GM12878 (cell line): ENCODE measurements at regions not wholly inside any gene's neighbourhood (a gene's known extent, or its start where the extent isn't known, plus 50 kb on each side); places are given as distances from the start of the nearest gene placed in this dataset.

Experiments
- ATAC-seq: fragments of 200-7000 bp; cut with Tn5 transposase; 3 replicates; pipeline ENCODE4 v1.9.1; 2020; ENCODE audit warnings: mild to moderate bottlenecking, moderate library complexity
- BruUV-seq: library from RNA; stranded (reverse); fragments of 400-500 nt; replicated peaks from 2 replicates; lab custom pipeline; 2021; lab: Mats Ljungman, UMichigan
- CTCF ChIA-PET: fragments of 300-600 bp; sonication (Branson Sonifier 250); formaldehyde crosslinking; extraction: SDS; loops from one replicate; lab custom pipeline; 2021; ENCODE audit warnings: inconsistent platforms; lab: Yijun Ruan, JAX
- POLR2A ChIA-PET: fragments of 350-600 bp; formaldehyde crosslinking; extraction: SDS; loops from one replicate; lab custom pipeline; 2021; ENCODE audit warnings: inconsistent platforms; lab: Charles Lee
- RAD21 ChIA-PET: fragments of 300-600 bp; sonication (Branson Sonifier 250); formaldehyde crosslinking; loops from one replicate; lab custom pipeline; 2023; ENCODE audit warnings: antibody characterized with exemption; ENCODE audit not compliant: unreplicated experiment; lab: Charles Lee
- SMC1A ChIA-PET: fragments of 300-600 bp; sonication (Branson Sonifier 250); formaldehyde crosslinking; loops from one replicate; lab custom pipeline; 2023; ENCODE audit not compliant: unreplicated experiment, uncharacterized antibody; lab: Charles Lee
- DNase-seq: peaks from one replicate; pipeline ENCODE4 v3.0.0-alpha.2; 2011; ENCODE audit warnings: low read depth, low spot score
- FAIRE-seq: peaks from 3 replicates; lab custom pipeline; 2011; peaks lifted over from hg19 to GRCh38; lab: Jason Lieb, UNC
- H2AFZ ChIP-seq: 2 replicates; pipeline ENCODE4 v1.6.0; 2011; ENCODE audit warnings: low read depth, low read length, control low read depth; ENCODE audit not compliant: control insufficient read depth
- H3K27ac ChIP-seq: 2 replicates; pipeline ENCODE4 v1.5.1; 2011; ENCODE audit warnings: control low read depth; ENCODE audit not compliant: control insufficient read depth, insufficient read depth
- H3K27me3 ChIP-seq, 2 experiments: replicated peaks in 1 of 2; 2 replicates each; pipeline versions ENCODE4 v1.6.0 to v1.6.1; 2011; ENCODE audit warnings: low read length in 1 of 2; ENCODE audit not compliant: control insufficient read depth in 2 of 2, insufficient read depth in 2 of 2
- H3K36me3 ChIP-seq, 2 experiments: 2 replicates each; pipeline ENCODE4 v1.5.1; 2011; ENCODE audit warnings: low read length in 1 of 2; ENCODE audit not compliant: control insufficient read depth in 2 of 2, insufficient read depth in 2 of 2
- H3K4me1 ChIP-seq: 2 replicates; pipeline ENCODE4 v1.6.1; 2011; ENCODE audit warnings: mild to moderate bottlenecking, low read length, moderate library complexity, mixed read lengths; ENCODE audit not compliant: control insufficient read depth, insufficient read depth
- H3K4me2 ChIP-seq: 2 replicates; pipeline ENCODE4 v1.6.0; 2011; ENCODE audit warnings: control low read depth; ENCODE audit not compliant: control insufficient read depth, insufficient read depth
- H3K4me3 ChIP-seq: fragments of 200-600 bp; sonication (generic); 2 replicates; pipeline ENCODE4 v1.5.1; 2016
- H3K79me2 ChIP-seq: 2 replicates; pipeline ENCODE4 v1.6.0; 2011; ENCODE audit warnings: low read length; ENCODE audit not compliant: control insufficient read depth, insufficient read depth
- H3K9ac ChIP-seq: 2 replicates; pipeline ENCODE4 v1.8.0; 2011; ENCODE audit warnings: low read length, control low read depth, mixed read lengths; ENCODE audit not compliant: control insufficient read depth, insufficient read depth
- H3K9me3 ChIP-seq: replicated peaks from 3 replicates; pipeline ENCODE4 v1.5.1; 2011; ENCODE audit warnings: mild to moderate bottlenecking, low read length; ENCODE audit not compliant: control insufficient read depth, insufficient read depth
- H4K20me1 ChIP-seq: 2 replicates; pipeline ENCODE4 v1.6.0; 2011; ENCODE audit not compliant: control insufficient read depth, insufficient read depth
- CHD2 ChIP-seq: IDR thresholded peaks from 2 replicates; pipeline ENCODE4 v1.6.1; 2011; ENCODE audit warnings: low read depth, low read length, improper control_type of control experiment, borderline replicate concordance
- CHD4 ChIP-seq: fragments of 200-600 bp; sonication (generic); IDR thresholded peaks from 2 replicates; pipeline ENCODE4 v1.6.1; 2016; ENCODE audit warnings: mild to moderate bottlenecking
- E2F4 ChIP-seq: IDR thresholded peaks from 2 replicates; pipeline ENCODE4 v1.6.1; 2012; ENCODE audit warnings: low read depth, low read length, improper control_type of control experiment
- HCFC1 ChIP-seq: fragments of 150-350 bp; IDR thresholded peaks from 2 replicates; pipeline ENCODE4 v1.6.1; 2014; ENCODE audit warnings: low read length
- IRF3 ChIP-seq: fragments of 450-650 bp; IDR thresholded peaks from 2 replicates; pipeline ENCODE4 v1.6.1; 2014; ENCODE audit warnings: mild to moderate bottlenecking
- MTA3 ChIP-seq: IDR thresholded peaks from 2 replicates; pipeline ENCODE4 v1.6.1; 2012; ENCODE audit warnings: low read length, inconsistent platforms, borderline replicate concordance
- NFIC ChIP-seq: IDR thresholded peaks from 2 replicates; pipeline ENCODE4 v1.6.1; 2012; ENCODE audit warnings: low read depth, mild to moderate bottlenecking, inconsistent platforms, low read length, moderate library complexity
- NFYA ChIP-seq: IDR thresholded peaks from 2 replicates; pipeline ENCODE4 v1.6.1; 2011; ENCODE audit warnings: low read depth, mild to moderate bottlenecking, low read length, improper control_type of control experiment, borderline replicate concordance
- NR2C1 ChIP-seq: fragments of 450-650 bp; IDR thresholded peaks from 2 replicates; pipeline ENCODE4 v1.6.1; 2017; ENCODE audit warnings: antibody characterized with exemption, mild to moderate bottlenecking, moderate library complexity
- POLR2AphosphoS5 ChIP-seq: IDR thresholded peaks from 2 replicates; pipeline ENCODE4 v1.6.1; 2011; ENCODE audit warnings: mild to moderate bottlenecking, low read length, inconsistent platforms
- SREBF1 ChIP-seq: IDR thresholded peaks from 2 replicates; pipeline ENCODE4 v1.6.1; 2012; ENCODE audit warnings: mild to moderate bottlenecking, low read length
- STAT1 ChIP-seq: fragments of 450-650 bp; conservative IDR thresholded peaks from 2 replicates; pipeline ENCODE4 v1.6.1; 2014; ENCODE audit warnings: antibody characterized with exemption, mild to moderate bottlenecking
- TCF12 ChIP-seq: IDR thresholded peaks from 2 replicates; pipeline ENCODE4 v1.6.1; 2011; ENCODE audit warnings: low read depth, mild to moderate bottlenecking, low read length
- ZNF274 ChIP-seq: IDR thresholded peaks from one replicate; pipeline ENCODE4 v1.8.0; 2011; ENCODE audit not compliant: insufficient read length, insufficient read depth
- WGBS: methylation state at CpG from one replicate; pipeline ENCODE4 v1.1.6; 2016; ENCODE audit warnings: low lambda C conversion rate; ENCODE audit not compliant: insufficient replicate concordance, insufficient coverage; ENCODE audit errors: missing lambda C conversion rate; 5-methylcytosine and 5-hydroxymethylcytosine counted together
- in situ Hi-C: fragments of 300-500 bp; cut with MboI; formaldehyde crosslinking; loops from 9 replicates; pipeline ENCODE4 v1.14.3; 2018; ENCODE audit warnings: mixed read lengths
- intact Hi-C: fragments of 100-400 bp; cut with micrococcal nuclease; formaldehyde crosslinking; loops from one replicate; pipeline ENCODE4 v1.14.2; 2022; ENCODE audit not compliant: unreplicated experiment

- Histone ChIP-seq H3K9ac (no peak overlapping the region), H3K27ac (no peak overlapping the region), H3K4me2 (no peak overlapping the region), H3K9me3 (no peaks in the 10 kb centered on the region), H3K4me3 (no peak overlapping the region), H3K36me3 (no peaks in the 10 kb centered on the region), H4K20me1 (no peaks in the 10 kb centered on the region), H3K27me3 (no peaks in the 10 kb centered on the region), H3K79me2 (no peaks in the 10 kb centered on the region), H3K4me1 (no peaks in the 10 kb centered on the region), H2AFZ (no peak overlapping the region)
- ChIA-PET RAD21 (no interaction called here), POLR2A (no interaction called here), CTCF (no interaction called here), SMC1A (no interaction called here)
- ATAC-seq (no peak), DNase-seq (no peak), FAIRE-seq (no peak)
- TF ChIP-seq NFIC (no peak), HCFC1 (no peak), NR2C1 (no peak), TCF12 (no peak), MTA3 (no peak), CHD2 (no peak), E2F4 (no peak), CHD4 (no peak), POLR2AphosphoS5 (no peak), NFYA (no peak), STAT1 (no peak), SREBF1 (no peak), IRF3 (no peak), ZNF274 (no peak)
- in situ Hi-C loops (no loop called here), intact Hi-C loops (no loop called here)
- no TSS peak for BruUV-seq
- 26% methylated on average over 4 of the region's 4 CpGs for whole genome bisulfite sequencing
These were observed 972.6 kb downstream of the KCNMA1 start for GRCh38 chr10:76665029-76665428.
